GM19328 (cell line): ENCODE measurements at regions not wholly inside any gene's neighbourhood (a gene's known extent, or its start where the extent isn't known, plus 50 kb on each side); places are given as distances from the start of the nearest gene placed in this dataset.

ENCODE experiments used
- ATAC-seq: cut with Tn5 transposase; IDR thresholded peaks from one replicate; pipeline ENCODE4 v1.9.1; 2021; ENCODE audit warnings: mild to moderate bottlenecking, moderate library complexity; ENCODE audit not compliant: unreplicated experiment

- ATAC-seq, result no peak
Observed at GRCh38 chr2:167900435-167901114, 346.8 kb downstream of the STK39 start.

- no peak for ATAC-seq
Observed at GRCh38 chr2:167898340-167898739, 349.1 kb downstream of the STK39 start.

GRCh38 chr2:167891841-167892240 is 355.6 kb downstream of the STK39 start:
- no peak for ATAC-seq

- no peak for ATAC-seq
Observed at GRCh38 chr2:167890739-167891138, 356.7 kb downstream of the STK39 start.

- no peak for ATAC-seq
Observed at GRCh38 chr2:167880415-167880814, 367.0 kb downstream of the STK39 start.

- ATAC-seq, result no peak
Observed at GRCh38 chr2:167875529-167875928, 371.9 kb downstream of the STK39 start.

GRCh38 chr2:167874812-167875211 is 372.6 kb downstream of the STK39 start:
- no peak for ATAC-seq

GRCh38 chr2:167871286-167871685 is 376.1 kb downstream of the STK39 start:
- no peak for ATAC-seq

- no peak for ATAC-seq
Observed at GRCh38 chr2:167869200-167869599, 378.2 kb downstream of the STK39 start.

- no peak for ATAC-seq
Observed at GRCh38 chr2:167863377-167863776, 384.0 kb downstream of the STK39 start.

GRCh38 chr2:167862782-167863181 is 384.6 kb downstream of the STK39 start:
- ATAC-seq, result peak; percentile 48

GRCh38 chr2:167862296-167862695 is 385.1 kb downstream of the STK39 start:
- peak; percentile 4 for ATAC-seq

GRCh38 chr2:167861574-167862193 is 385.7 kb downstream of the STK39 start:
- ATAC-seq, result no peak

GRCh38 chr2:167860082-167860481 is 387.3 kb downstream of the STK39 start:
- no peak for ATAC-seq

GRCh38 chr2:167859676-167860075 is 387.7 kb downstream of the STK39 start:
- no peak for ATAC-seq

GRCh38 chr2:167858086-167858485 is 389.3 kb downstream of the STK39 start:
- ATAC-seq, result no peak

GRCh38 chr2:167857416-167857815 is 390.0 kb downstream of the STK39 start:
- ATAC-seq, result no peak

GRCh38 chr2:167856190-167856589 is 391.2 kb downstream of the STK39 start:
- ATAC-seq, result no peak

GRCh38 chr2:167855211-167855610 is 392.2 kb downstream of the STK39 start:
- ATAC-seq, result no peak

GRCh38 chr2:167853717-167854116 is 393.7 kb downstream of the STK39 start:
- no peak for ATAC-seq

- ATAC-seq, result no peak
Observed at GRCh38 chr2:167851876-167852275, 395.5 kb downstream of the STK39 start.

- no peak for ATAC-seq
Observed at GRCh38 chr2:167851323-167851860, 396.0 kb downstream of the STK39 start.
